Nucleus accumbens (tissue), 56 donors: ENCODE measurements at regions not wholly inside any gene's neighbourhood (a gene's known extent, or its start where the extent isn't known, plus 50 kb on each side); places are given as distances from the start of the nearest gene placed in this dataset.
"Not testable (repeated sequence)": the region's sequence is repeated elsewhere in the genome, so short reads cannot be mapped to it uniquely, and the experiment has no call there.

ENCODE experiments used
- DNase-seq, 56 donors: peaks; one replicate each; lab custom pipeline; 2025; lab: John Stamatoyannopoulos, UW

DNA sequence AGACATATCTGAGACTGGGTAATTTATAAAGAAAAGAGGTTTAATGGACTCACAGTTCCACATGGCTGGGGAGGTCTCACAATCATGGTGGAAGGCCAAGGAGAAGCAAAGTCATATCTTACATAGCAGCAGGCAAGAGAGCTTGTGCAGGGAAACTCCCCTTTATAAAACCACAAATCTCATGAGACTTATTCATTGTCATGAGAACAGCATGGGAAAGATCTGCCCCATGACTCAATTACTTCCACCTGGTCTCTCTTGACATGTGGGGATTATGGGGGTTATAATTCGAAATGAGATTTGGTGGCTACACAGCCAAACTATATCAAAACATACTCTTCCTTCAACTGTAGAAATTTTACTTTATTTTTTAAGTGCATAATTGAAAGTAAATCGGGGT lies 436.3 kb upstream of the KLF6 start:
- not testable (repeated sequence) for DNase-seq

DNA sequence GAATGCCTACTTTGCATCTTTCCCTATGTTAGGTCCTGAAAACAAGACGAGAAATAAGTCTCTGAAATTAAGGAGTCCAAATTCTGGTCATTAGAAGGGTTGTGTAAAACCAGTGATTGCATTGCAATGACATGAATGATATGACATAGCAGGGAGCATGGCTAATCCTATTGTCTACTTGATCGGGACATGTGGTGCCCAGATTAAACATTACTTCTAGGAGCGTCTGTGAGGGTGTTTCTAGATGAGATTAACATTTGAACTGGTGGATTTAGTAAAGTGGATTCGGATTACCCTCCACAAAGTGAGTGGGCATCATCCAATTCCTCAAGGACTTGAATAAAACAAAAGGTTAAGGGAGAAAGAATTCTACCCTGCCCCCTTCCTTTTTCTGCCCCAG lies 434.9 kb upstream of the KLF6 start:
- DNase-seq: no peak

DNA sequence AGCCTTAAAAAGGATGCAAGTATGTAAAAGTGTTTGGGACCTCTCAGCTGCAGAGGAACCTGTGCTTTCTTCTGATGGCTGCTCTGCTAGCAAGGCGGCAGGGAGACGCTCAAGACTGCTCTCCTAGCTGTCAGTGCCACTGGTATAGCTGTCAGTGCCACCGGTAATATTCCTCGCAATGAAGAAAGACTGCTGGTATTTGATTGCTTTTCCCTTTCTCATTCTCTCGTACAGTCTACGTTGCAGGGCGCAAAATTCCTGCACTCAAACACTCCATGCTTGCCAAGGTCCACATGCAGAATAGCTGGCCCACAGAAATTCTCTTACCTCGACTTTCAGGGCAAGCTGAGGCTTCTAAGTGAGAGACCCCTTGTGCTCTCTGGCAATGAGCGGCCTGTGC lies 432.6 kb upstream of the KLF6 start:
- no peak for DNase-seq

DNA sequence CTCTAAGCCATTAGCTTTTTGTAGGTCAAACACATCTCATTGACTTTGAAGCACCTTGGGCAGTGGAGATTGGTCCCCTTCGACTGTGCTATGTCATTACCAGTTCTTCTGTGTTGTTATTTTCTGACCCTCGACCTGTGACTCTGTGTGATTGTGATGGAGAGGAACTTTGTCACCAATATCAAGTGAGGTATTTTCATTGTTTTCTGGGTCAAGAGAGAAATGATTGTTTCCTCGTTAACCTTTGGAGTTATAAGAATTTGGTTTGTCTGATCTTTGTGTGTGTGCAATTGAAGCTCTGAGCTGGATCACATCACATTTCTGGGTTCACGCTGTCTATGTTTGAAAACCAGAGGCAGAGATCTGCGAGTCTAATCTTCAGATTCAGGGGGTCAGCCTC lies 432.2 kb upstream of the KLF6 start:
- DNase-seq: no peak

DNA sequence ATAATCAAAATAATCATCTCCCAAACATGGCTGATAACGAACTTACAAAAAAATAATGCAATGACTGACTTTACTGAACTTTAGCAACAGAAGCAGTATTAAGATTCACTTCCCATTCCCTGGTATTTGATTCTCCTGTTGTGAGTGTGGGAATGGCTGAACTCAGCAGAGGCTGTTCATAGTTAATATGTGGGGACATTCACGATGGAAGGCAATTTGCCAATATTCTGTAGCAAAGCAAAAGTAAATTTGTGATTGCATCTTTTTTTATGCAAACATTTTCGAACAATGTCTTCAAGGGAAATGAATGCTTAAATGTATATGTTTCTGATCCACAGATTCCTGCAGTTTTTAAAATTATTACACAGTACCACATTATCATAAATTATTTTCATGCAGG lies 431.7 kb upstream of the KLF6 start:
- no peak for DNase-seq

DNA sequence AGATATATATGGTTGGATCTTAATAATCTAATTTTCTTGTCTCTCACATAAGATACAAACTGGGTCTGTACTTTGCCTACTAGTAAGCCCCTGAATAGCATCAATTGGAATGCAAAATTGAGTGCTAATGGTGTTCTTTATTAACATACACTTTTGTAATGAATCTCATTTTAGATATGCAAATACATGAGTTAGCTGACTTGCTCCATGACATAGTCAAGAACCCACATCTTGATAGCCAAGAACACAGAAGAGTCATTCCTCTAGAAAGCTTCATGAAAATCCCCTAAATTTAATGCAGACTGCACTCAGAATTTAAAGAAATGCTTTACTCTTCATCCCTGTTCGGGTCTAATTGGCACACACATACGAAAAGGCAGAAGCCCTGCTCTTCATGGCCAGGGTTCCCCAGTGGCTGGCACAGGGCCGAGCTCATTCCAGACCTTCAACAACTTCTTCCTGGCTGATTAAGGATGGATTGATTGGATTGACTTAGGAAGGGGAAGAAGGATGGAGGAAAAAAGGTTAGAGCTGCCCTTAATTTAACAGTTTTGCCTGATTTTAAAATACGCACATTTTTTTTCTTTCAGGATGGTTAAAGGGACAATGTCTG lies 431.1 kb upstream of the KLF6 start:
- no peak for DNase-seq

DNA sequence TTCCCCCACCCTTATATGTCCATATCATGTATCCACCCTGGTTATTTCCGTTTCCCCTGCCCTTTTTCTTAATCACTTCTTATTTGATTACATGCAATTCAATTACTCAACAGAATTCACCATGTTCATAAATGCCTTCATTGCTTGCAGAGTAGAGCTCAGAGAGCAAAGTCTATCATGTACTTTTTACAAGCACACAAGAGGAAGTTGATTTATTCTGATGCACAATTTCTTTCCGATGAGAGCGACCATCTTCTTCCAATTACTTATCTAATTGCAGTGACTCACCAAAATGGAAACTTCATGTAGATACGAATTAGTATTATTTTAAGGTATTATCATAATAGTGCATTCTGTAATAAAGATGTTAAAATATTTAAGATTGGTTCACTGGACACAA lies 430.5 kb upstream of the KLF6 start:
- DNase-seq: no peak

DNA sequence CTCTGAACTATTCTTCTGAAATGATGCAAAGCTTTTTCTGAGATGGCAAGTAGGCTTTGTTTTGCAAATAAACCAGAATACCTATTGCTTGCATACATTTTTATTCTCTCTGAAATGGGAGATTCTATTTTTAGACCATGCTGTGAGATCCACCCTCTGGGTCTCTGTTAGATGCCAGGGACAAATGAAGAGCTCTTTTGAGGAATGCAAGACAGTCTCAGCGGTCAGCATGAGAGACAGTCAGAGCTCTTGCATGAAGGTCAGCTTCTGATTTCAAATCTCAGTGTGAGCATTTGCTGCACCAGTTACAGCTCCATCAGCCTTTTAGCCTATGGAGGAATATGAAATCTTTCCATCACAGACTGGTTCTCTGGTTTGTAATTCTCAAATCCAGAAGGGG lies 429.9 kb upstream of the KLF6 start:
- no peak for DNase-seq

DNA sequence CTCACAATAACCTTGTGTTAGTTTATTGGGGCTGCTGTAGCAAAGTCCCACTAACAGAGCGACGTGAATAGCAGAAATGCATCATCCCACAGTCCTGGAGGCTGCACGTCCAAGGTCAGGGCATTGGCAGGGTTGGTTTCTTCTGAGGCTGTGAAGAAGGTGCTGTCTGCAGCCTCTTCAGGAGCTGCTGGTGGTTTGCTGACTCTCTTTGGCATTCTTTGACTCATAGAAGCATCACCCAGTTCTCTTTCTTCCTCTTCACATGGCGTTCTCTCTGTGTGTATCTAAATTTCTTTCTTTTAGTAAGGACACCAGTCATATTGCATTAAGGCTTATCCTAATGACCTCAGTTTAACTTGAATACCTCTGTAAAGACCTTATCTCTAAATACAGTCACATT lies 428.4 kb upstream of the KLF6 start:
- DNase-seq: no peak

DNA sequence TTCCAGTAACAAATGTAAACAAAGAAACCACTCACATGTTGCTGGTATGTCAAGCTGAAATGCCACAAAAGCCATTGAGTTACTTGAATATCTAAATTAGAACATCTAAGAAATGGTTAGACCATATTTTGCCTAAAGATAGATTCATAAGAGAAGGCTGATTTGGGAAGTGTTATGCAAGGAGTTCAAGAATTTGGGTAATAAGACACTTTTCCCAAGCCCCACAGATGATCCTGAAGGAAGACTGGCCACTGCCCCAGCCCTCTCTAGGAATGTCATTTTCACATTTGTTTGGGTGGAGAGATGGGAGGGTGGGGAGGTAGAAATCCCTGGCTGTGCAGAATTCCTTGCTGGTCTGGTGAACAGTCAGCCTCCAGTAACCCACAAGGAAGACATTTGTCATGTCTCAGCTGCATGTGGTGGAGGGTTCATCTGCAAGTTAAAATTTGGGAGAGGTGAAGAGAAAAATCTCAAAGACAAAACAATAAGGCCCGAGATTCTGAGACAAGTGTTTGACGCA lies 427.2 kb upstream of the KLF6 start:
- no peak for DNase-seq

DNA sequence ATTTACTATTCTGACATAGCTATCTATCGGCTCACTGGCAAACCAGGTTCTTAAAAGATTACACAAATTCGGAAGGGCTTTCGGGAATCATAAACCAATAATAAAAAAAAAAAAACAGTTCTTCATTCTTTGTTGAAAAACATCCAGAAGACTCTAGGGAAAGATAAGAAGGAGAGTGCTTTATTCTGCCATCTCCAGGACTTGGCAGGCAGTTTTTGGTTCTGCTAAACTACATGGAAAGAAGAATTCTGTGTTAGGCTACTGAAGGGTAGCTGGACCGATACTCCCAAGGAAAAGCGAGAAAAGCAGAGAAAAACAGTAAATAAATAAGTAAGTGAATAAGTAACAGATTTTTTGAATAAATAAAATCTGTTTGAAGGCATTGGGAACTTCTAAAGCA lies 423.5 kb upstream of the KLF6 start:
- no peak for DNase-seq

DNA sequence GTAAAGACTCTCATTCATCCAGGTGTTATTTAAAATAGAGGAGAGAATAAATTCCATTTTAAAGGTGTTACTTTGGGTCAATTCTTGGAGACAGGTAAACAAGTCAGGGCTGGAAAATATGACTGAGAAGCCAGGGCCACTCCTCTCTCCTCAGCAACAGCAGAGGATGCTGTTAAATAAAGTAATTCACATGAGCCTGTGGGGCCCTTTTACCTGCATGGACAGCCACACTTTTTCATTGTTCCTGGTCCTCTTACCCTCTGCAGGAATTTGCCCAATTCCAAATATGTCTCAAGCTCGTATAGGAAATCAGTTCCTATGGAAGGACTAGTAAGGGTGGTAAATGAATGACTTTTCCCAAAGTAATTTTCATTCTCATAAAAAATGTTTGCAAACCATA lies 420.1 kb upstream of the KLF6 start:
- DNase-seq: no peak

DNA sequence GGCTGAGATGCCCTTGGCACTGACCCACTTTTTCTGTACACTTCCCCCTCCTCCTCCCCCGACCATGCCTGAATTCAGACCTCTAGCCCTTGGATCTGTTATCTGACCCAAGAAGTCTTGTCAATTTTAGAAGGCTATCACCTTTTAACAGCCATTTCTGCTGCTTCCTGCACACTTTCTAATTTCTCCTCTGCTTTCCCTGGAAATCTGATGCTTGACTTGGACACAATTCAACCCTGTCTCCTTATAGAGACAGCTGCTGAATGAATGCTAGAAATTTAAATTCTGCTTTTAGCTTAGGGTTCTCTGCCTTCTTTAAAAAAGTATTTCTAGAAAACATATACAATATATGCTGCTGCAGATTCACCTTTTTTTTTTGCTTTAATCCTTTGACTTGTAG lies 417.9 kb upstream of the KLF6 start:
- no peak for DNase-seq

DNA sequence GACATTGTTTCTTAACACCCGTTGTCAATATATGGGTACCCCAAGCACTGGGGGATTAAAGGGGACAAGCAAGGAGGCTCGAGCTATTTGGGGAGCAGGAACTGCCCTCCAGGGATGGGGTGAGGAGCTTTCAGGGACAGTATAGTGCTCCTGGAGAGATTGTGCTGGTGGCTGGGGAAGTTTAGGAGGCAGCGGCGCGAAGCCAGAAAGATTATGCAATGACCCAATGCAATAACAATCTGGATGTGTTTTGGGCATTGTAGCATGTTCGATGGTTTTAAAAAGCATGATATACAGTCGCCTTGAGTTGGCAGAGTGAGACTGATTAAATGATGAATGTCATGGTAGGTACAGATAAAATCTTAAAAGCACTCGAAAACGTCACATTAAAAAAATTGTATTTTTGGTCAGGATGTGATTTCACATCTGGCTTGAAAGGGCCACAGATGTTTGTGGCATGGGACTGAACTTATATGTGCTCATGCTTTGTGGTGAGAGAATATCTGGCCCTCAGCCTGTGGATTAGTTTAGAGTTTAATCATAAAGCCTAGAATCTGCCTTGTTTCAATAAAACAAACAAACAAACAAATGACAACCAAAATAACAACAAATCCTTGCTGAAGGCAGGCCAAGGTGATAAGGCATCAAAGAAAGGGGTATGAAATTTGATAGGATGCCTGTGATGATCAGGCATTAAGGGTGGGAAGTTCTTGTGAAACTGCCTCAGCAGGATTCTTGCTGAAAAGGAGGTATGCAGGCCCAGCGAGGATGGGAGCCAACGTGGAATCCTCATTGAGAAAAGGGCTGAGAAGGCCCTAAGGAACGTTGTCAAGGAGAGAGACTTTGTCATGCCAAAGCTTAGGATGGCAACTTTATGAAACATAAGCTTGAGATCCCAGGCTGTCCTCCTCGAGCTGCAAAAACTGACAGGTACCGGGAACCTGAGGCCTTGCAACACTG lies 417.1 kb upstream of the KLF6 start:
- DNase-seq: no peak

DNA sequence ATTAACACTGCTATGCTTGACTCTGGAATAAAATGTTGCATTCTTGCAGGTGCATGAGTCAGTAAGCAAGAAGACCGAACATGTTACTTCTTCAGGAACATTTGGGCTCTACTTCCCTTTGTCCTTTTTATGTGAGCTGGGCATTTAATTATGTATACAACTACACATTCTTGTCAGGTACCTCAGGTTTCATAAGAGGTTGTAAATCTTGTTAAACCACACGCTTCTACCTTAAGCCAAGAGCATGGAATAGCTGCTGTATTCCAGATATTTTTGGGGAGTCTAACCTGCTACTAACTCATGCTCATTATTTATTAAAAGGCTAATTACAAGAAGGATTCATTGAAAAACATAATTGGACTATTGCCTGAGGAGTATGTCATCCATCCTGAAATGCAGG lies 414.2 kb upstream of the KLF6 start:
- DNase-seq: no peak

DNA sequence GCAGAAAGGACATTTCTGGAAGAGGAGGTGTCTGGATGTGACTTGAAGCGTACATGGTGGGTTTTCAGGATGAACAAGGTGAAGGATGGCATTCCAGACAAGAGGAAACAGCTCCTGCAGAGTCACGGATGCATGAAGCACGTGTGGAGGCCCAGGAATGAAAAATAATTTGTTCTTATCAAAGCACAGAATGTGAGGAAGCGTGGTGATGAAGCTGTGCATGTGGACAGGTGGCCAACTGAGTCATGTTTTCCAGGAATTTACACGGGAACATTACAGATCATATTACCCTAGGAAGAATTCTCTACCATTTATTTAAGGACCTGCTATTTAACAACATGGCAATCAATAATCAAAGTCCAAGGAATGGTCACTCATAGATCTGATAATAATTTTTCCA lies 413.2 kb upstream of the KLF6 start:
- no peak for DNase-seq

DNA sequence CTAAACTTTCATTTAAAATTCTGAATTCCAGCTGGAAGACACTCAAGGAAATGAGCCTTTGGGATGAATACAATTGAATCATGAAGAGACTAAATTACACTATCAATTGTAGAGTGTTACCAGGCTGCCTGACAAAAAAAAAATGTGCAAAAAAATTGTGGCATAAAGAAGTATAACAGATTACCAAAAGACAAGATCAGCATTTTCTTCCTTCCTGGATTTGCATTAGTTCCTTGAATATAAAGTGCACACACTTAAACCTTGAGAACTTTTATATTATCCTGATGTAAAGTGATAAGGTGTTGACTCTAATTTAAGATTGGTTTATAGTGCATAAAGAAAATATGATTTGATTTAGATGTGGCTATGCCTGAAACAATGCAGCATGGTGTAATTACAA lies 412.7 kb upstream of the KLF6 start:
- no peak for DNase-seq

DNA sequence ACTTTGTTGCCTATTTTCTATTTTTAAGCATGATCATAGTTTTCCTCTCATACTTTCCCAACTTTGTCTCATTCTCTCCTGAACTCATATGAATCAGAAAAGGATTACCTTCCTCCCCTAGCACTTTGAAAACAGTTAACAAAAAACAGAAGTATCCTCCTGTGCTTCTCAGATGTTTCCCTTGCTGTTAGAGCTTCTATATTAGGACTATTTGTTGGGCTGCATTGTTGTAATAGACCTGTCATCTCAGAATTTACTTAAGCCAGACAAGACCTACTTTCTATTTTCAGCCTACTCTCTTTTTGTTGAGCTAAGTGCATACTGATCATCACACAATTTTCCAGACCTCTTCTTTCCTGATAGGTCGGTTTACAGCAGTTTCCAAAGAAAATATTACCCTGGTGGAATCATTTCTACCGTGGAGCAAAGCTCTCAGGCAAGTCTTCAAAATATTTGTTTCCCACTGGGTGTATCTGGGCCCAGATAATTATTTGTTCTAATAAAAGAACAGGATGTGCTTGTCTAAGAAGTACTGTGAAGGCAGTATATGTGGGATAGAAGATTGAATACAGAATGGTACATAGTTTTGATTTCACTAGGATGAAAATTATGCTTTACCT lies 411.9 kb upstream of the KLF6 start:
- DNase-seq: no peak

DNA sequence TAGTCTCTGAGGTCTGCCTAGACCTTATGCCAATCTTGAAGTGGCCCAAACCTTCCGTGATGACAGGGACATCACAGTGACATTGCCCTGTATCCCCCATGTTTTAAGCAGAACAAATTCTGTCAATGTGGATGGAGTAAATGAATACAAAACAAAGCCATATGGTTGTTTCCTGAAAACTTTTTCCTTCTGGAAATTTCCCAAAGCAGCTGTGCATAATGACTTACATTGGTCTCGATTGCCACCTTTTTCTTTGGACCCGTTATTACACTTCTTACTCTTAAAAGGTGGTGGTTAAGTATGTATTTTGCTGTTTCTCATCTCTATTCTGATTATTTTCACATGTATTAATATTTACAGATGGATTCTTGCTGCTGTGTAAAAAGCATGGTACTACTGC lies 411.2 kb upstream of the KLF6 start:
- DNase-seq: no peak

DNA sequence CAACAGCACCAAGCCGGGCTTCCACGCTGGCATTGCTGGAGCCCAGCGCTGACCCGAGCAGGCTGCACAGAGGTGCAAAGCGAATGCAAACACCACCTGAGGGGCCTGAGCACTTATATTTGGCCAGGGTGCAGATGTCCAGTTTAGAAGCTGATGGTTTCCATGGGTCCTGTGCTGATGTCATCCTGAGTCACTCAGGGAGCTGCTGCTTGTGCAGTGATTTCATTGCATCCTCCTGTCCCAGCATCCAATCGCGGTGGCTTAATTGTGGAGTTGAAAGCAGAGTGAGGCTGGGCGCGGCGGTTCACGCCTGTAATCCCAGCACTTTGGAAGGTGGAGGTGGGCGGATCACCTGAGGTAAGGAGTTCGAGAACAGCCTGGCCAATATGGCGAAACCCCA lies 410.2 kb upstream of the KLF6 start:
- DNase-seq: no peak

DNA sequence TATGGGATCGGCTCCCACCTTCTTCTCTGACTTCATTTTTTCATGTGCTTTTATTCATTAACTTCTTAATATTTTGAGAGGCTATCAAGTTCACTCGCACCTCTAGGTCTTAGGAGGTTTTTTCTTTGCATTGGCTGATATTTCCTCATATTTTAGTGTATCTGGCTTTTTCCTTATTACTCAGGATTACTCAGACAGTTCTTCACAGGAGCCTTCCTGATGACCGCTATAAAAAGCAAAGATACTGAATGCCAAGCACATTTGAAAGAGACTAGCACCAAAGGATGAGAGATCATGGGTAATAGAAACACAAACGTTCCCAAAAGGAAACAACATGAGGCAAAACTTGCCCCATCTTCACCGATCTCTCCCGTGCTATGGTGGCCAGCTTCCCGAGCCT lies 409.2 kb upstream of the KLF6 start:
- no peak for DNase-seq

DNA sequence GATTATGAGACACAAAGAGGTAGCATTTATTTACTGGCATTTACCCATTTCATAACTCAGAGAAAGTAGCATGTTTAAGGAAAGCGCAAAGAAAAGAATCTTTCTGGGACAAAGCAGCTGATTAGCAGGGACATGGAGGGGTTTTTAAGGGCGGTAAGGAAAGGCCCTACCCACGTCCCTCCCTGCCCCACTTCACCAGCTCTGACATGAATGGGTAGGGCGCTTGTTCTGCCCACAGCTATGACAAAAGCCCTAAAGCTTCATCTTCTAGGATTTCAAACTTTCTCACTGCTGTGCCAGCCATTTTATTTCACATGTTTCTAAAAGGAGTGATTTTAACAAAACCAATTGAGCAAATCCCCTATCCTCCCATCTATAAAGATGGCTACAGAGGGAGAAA lies 406.9 kb upstream of the KLF6 start:
- no peak for DNase-seq
